Activated CD8-positive, alpha-beta T cell treated with anti-CD3 and anti-CD28 coated beads for 36 hours (primary cell): ENCODE measurements at regions not wholly inside any gene's neighbourhood (a gene's known extent, or its start where the extent isn't known, plus 50 kb on each side); places are given as distances from the start of the nearest gene placed in this dataset.

Experiments
- ATAC-seq: fragments of 200-7000 bp; cut with Tn5 transposase; one replicate; pipeline ENCODE4 v1.10.0; 2021; ENCODE audit warnings: mild to moderate bottlenecking, moderate library complexity
- CTCF ChIA-PET: fragments of 350-600 bp; sonication (Branson Sonifier 250); formaldehyde crosslinking; loops from one replicate; lab custom pipeline; 2021; ENCODE audit warnings: antibody characterized with exemption; lab: Charles Lee
- POLR2A ChIA-PET: fragments of 350-600 bp; sonication (Branson Sonifier 250); formaldehyde crosslinking; loops from one replicate; lab custom pipeline; 2021; ENCODE audit warnings: antibody characterized with exemption; lab: Charles Lee
- DNase-seq: peaks from one replicate; pipeline ENCODE4 v3.0.0-alpha.2; 2020
- H3K27ac Mint-ChIP-seq: one replicate; pipeline ENCODE4 v1.8.0; 2021; ENCODE audit warnings: mild to moderate bottlenecking, mixed read lengths
- H3K27me3 Mint-ChIP-seq: one replicate; pipeline ENCODE4 v1.8.0; 2021; ENCODE audit warnings: mixed read lengths
- H3K36me3 Mint-ChIP-seq: one replicate; pipeline ENCODE4 v1.8.0; 2021; ENCODE audit warnings: low read depth, mixed read lengths
- H3K4me1 Mint-ChIP-seq: one replicate; pipeline ENCODE4 v1.8.0; 2021; ENCODE audit warnings: low read depth, mixed read lengths
- H3K4me3 Mint-ChIP-seq: one replicate; pipeline ENCODE4 v1.8.0; 2021; ENCODE audit warnings: mild to moderate bottlenecking, moderate library complexity, mixed read lengths
- H3K9me3 Mint-ChIP-seq: one replicate; pipeline ENCODE4 v1.8.0; 2021; ENCODE audit warnings: mixed read lengths
- CTCF ChIP-seq: fragments of 200-600 bp; IDR thresholded peaks from one replicate; pipeline ENCODE4 v1.8.0; 2022; ENCODE audit warnings: antibody characterized with exemption, mild to moderate bottlenecking
- intact Hi-C: fragments of 100-400 bp; cut with micrococcal nuclease; formaldehyde crosslinking; loops from one replicate; pipeline ENCODE4 v1.10.0; 2022

- Mint-ChIP-seq H3K9me3 (no peaks in the 10 kb centered on the region), H3K4me1 (no peaks in the 10 kb centered on the region), H3K4me3 (no peak overlapping the region), H3K36me3 (no peaks in the 10 kb centered on the region), H3K27ac (no peak overlapping the region), H3K27me3 (peaks cover 6% of the 10 kb centered on the region)
- intact Hi-C loops, result no loop called here
- CTCF ChIA-PET, result interaction anchor here (1.3 to 2.7 kb wide), 3 partner anchors 9 to 236 kb away, joined by 3 to 10 read pairs (median 6); no protein-coding TSS in a partner anchor
- POLR2A ChIA-PET, result no interaction called here
- TF ChIP-seq CTCF, result no peak
- no peak for DNase-seq
- ATAC-seq, result no peak
Measured at GRCh38 chr15:66615846-66616245, 50.0 kb upstream of the LCTL start.

GRCh38 chr15:66617137-66618090 is 51.6 kb upstream of the LCTL start:
- no peaks in the 10 kb centered on the region for H3K36me3 Mint-ChIP-seq
- intact Hi-C loops, result no loop called here
- H3K27me3 Mint-ChIP-seq, result peaks cover 10% of the 10 kb centered on the region
- ChIA-PET CTCF (interaction anchor here (0.6 to 1.5 kb wide), 5 partner anchors 11 to 234 kb away, joined by 3 to 4 read pairs (median 3); no protein-coding TSS in a partner anchor), POLR2A (no interaction called here)
- no peaks in the 10 kb centered on the region for H3K9me3 Mint-ChIP-seq
- no peak for ATAC-seq
- H3K27ac Mint-ChIP-seq, result no peak overlapping the region
- no peaks in the 10 kb centered on the region for H3K4me1 Mint-ChIP-seq
- no peak overlapping the region for H3K4me3 Mint-ChIP-seq
- no peak for TF ChIP-seq CTCF
- no peak for DNase-seq

DNA sequence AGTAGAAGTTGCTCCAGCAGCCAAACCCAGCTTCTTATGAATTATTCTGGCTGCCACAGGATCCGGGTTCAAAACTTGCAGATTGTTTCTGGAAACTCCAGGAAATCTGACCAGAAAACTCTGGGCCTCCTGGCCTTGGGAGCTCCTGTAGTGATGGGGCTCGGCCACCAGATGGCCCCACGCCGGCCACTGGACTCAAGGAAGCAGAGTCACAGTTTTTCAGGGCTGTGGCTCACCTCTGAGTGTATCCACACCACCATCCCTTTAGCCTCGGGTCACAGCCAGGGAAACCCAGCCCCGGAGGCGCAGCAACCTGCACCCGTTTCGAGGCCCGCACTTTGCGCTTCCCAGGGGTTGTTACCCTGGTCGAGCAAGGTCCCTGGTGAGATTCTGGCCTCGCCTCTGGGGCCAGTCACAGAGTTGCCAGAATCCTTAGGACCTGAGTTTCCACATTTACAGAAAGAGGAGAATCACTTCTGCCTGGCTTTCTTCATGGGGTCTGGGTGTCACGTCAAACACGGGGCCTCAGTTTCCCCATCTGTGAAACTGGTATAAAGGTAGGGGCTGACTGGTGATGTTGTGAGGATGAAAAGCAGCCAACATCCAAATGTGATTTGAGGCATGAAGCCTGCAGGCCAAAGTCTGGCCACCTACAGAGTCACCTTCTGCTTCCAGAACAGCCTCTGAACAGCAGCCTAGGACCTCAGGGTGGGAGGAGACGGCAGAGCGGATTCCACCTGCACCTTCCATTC is 53.5 kb upstream of the LCTL start:
- ChIA-PET CTCF (interaction anchor here (0.7 to 2.5 kb wide), 40 partner anchors 8 to 245 kb away, joined by 3 to 27 read pairs (median 4); no protein-coding TSS in a partner anchor), POLR2A (no interaction called here)
- no peaks in the 10 kb centered on the region for H3K36me3 Mint-ChIP-seq
- DNase-seq (peak; percentile 68), ATAC-seq (peak; percentile 87)
- no peak overlapping the region for H3K27ac Mint-ChIP-seq
- no peak overlapping the region for H3K4me3 Mint-ChIP-seq
- H3K9me3 Mint-ChIP-seq, result no peaks in the 10 kb centered on the region
- peak; percentile 91 for TF ChIP-seq CTCF
- H3K4me1 Mint-ChIP-seq, result no peaks in the 10 kb centered on the region
- intact Hi-C loops, result no loop called here
- H3K27me3 Mint-ChIP-seq, result peaks cover 17% of the 10 kb centered on the region

- ChIA-PET POLR2A (no interaction called here), CTCF (interaction anchor here (0.8 to 2.5 kb wide), 5 partner anchors 12 to 244 kb away, joined by 3 to 15 read pairs (median 3); no protein-coding TSS in a partner anchor)
- no peak for DNase-seq
- Mint-ChIP-seq H3K9me3 (no peaks in the 10 kb centered on the region), H3K4me3 (no peak overlapping the region), H3K4me1 (no peaks in the 10 kb centered on the region), H3K36me3 (no peaks in the 10 kb centered on the region), H3K27me3 (peaks cover 17% of the 10 kb centered on the region), H3K27ac (no peak overlapping the region)
- intact Hi-C loops, result no loop called here
- TF ChIP-seq CTCF, result no peak
- ATAC-seq, result no peak
Measured at GRCh38 chr15:66620341-66620740, 54.5 kb upstream of the LCTL start.
